SK-N-SH (cell line): ENCODE measurements at regions not wholly inside any gene's neighbourhood (a gene's known extent, or its start where the extent isn't known, plus 50 kb on each side); places are given as distances from the start of the nearest gene placed in this dataset.

Source experiments
- CTCF ChIA-PET: fragments of 300-600, 350-600 bp; formaldehyde crosslinking; extraction: SDS; loops from one replicate; lab custom pipeline; 2021; lab: Yijun Ruan, JAX
- POLR2A ChIA-PET: fragments of 350-600 bp; sonication (Branson Sonifier 250); formaldehyde crosslinking; extraction: SDS; loops from one replicate; lab custom pipeline; 2020; ENCODE audit warnings: antibody characterized with exemption, inconsistent platforms; lab: Yijun Ruan, JAX
- DNase-seq: peaks from one replicate; pipeline ENCODE4 v3.0.0; 2012
- H2AFZ ChIP-seq: fragments of 200-600 bp; sonication (generic); 2 replicates; pipeline ENCODE4 v1.8.1; 2016; ENCODE audit warnings: antibody characterized with exemption, mild to moderate bottlenecking, low read depth
- H3F3A ChIP-seq: fragments of 200-600 bp; sonication (generic); replicated peaks from 2 replicates; pipeline ENCODE3; 2016; ENCODE audit warnings: antibody characterized with exemption, mild to moderate bottlenecking; ENCODE audit not compliant: insufficient read depth
- H3K27ac ChIP-seq, 2 experiments: fragments of 200-500 bp in 1 of 2; fragments of 200-600 bp in 1 of 2; sonication (Bioruptor generic) in 1 of 2; sonication (generic), shearing (Covaris generic) in 1 of 2; 2 replicates each; pipeline versions ENCODE4 v1.5.1 to v1.6.1; 2014 to 2016; ENCODE audit warnings: low read depth in 2 of 2, inconsistent platforms in 1 of 2, low read length in 1 of 2, mild to moderate bottlenecking in 1 of 2, mixed read lengths in 1 of 2
- H3K27me3 ChIP-seq: fragments of 200-600 bp; sonication (generic), shearing (Covaris generic); 2 replicates; pipeline ENCODE4 v1.6.1; 2016; ENCODE audit warnings: mixed run types; ENCODE audit not compliant: insufficient read depth
- H3K36me3 ChIP-seq, 2 experiments: fragments of 200-500 bp in 1 of 2; fragments of 200-600 bp in 1 of 2; sonication (Bioruptor generic) in 1 of 2; sonication (generic) in 1 of 2; replicated peaks in 1 of 2; 2 replicates each; pipeline versions ENCODE3 to v1.5.1; 2014 to 2016; ENCODE audit warnings: low read length in 1 of 2, mild to moderate bottlenecking in 1 of 2; ENCODE audit not compliant: insufficient read depth in 2 of 2, control insufficient read depth in 1 of 2
- H3K4me1 ChIP-seq, 2 experiments: fragments of 200-500 bp in 1 of 2; fragments of 200-600 bp in 1 of 2; sonication (Bioruptor generic) in 1 of 2; sonication (generic), shearing (Covaris generic) in 1 of 2; 2 replicates each; pipeline versions ENCODE4 v1.5.1 to v1.6.1; 2014 to 2016; ENCODE audit warnings: low read depth in 1 of 2, low read length in 1 of 2, mixed run types in 1 of 2; ENCODE audit not compliant: insufficient read depth in 2 of 2, control insufficient read depth in 1 of 2
- H3K4me2 ChIP-seq: fragments of 200-600 bp; sonication (generic), shearing (Covaris generic); 2 replicates; pipeline ENCODE4 v1.6.1; 2017; ENCODE audit warnings: mixed run types
- H3K4me3 ChIP-seq, 2 experiments: fragments of 200-500 bp in 1 of 2; fragments of 200-600 bp in 1 of 2; sonication (Bioruptor generic) in 1 of 2; sonication (generic), shearing (Covaris generic) in 1 of 2; 2 replicates each; pipeline versions ENCODE4 v1.5.1 to v1.8.1; 2014 to 2016; ENCODE audit warnings: low read depth in 2 of 2, inconsistent platforms in 1 of 2, low read length in 1 of 2, mild to moderate bottlenecking in 1 of 2, mixed read lengths in 1 of 2, moderate library complexity in 1 of 2
- H3K79me2 ChIP-seq: fragments of 200-600 bp; sonication (generic); 2 replicates; pipeline ENCODE4 v1.8.1; 2017; ENCODE audit warnings: mild to moderate bottlenecking; ENCODE audit not compliant: insufficient read depth
- H3K9ac ChIP-seq: fragments of 200-600 bp; sonication (generic); 2 replicates; pipeline ENCODE4 v1.6.1; 2017; ENCODE audit warnings: mixed run types
- H3K9me2 ChIP-seq: fragments of 200-600 bp; sonication (generic); 2 replicates; pipeline ENCODE4 v1.6.1; 2017; ENCODE audit warnings: mixed run types
- H3K9me3 ChIP-seq: fragments of 200-600 bp; sonication (generic); 2 replicates; pipeline ENCODE4 v1.6.1; 2017; ENCODE audit warnings: mixed run types, mild to moderate bottlenecking, moderate library complexity
- H4K20me1 ChIP-seq: fragments of 200-600 bp; sonication (generic); 2 replicates; pipeline ENCODE4 v1.6.1; 2017; ENCODE audit warnings: mild to moderate bottlenecking, mixed run types; ENCODE audit not compliant: insufficient read depth
- CHD2 ChIP-seq: fragments of 150-350 bp; IDR thresholded peaks from 2 replicates; pipeline ENCODE4 v1.6.1; 2018; ENCODE audit warnings: low read length; ENCODE audit not compliant: partially characterized antibody
- EP300 ChIP-seq, 2 experiments: IDR thresholded peaks; 2 replicates each; pipeline versions ENCODE4 v1.4.0 to v1.6.1; 2012; ENCODE audit warnings: borderline replicate concordance in 1 of 2, low read depth in 1 of 2, low read length in 1 of 2
- FOSL2 ChIP-seq: IDR thresholded peaks from 2 replicates; pipeline ENCODE4 v1.4.0; 2012; ENCODE audit warnings: low read depth, mild to moderate bottlenecking, moderate library complexity, borderline replicate concordance
- FOXJ3 ChIP-seq: sonication (generic); formaldehyde crosslinking; IDR thresholded peaks from 2 replicates; pipeline ENCODE4 v1.5.1; 2020; ENCODE audit warnings: mild to moderate bottlenecking, missing genetic modification reagents
- GABPA ChIP-seq: IDR thresholded peaks from 2 replicates; pipeline ENCODE4 v1.4.0; 2012; ENCODE audit warnings: low read depth, mild to moderate bottlenecking
- MEF2A ChIP-seq: IDR thresholded peaks from 2 replicates; pipeline ENCODE4 v1.4.0; 2012; ENCODE audit warnings: low read depth, borderline replicate concordance
- MXI1 ChIP-seq: IDR thresholded peaks from 2 replicates; pipeline ENCODE4 v1.6.1; 2012; ENCODE audit warnings: mild to moderate bottlenecking, low read depth, low read length, improper control_type of control experiment
- NFIC ChIP-seq: IDR thresholded peaks from 2 replicates; pipeline ENCODE4 v1.4.0; 2012; ENCODE audit warnings: borderline replicate concordance
- RCOR1 ChIP-seq: fragments of 150-350 bp; IDR thresholded peaks from 2 replicates; pipeline ENCODE4 v1.6.1; 2017; ENCODE audit warnings: antibody characterized with exemption, low read length
- RFX5 ChIP-seq: IDR thresholded peaks from 2 replicates; pipeline ENCODE4 v1.6.1; 2012; ENCODE audit warnings: mild to moderate bottlenecking, improper control_type of control experiment, low read length
- RXRA ChIP-seq: IDR thresholded peaks from 2 replicates; pipeline ENCODE4 v1.4.0; 2012; ENCODE audit warnings: low read depth, mild to moderate bottlenecking, borderline replicate concordance
- SIN3A ChIP-seq: IDR thresholded peaks from 2 replicates; pipeline ENCODE4 v1.6.1; 2012; ENCODE audit warnings: low read depth, mild to moderate bottlenecking, low read length, moderate library complexity, borderline replicate concordance
- SMC3 ChIP-seq: IDR thresholded peaks from 2 replicates; pipeline ENCODE4 v1.6.1; 2012; ENCODE audit warnings: low read depth, low read length, improper control_type of control experiment
- TEAD4 ChIP-seq: IDR thresholded peaks from 2 replicates; pipeline ENCODE4 v1.4.0; 2012; ENCODE audit warnings: mild to moderate bottlenecking, borderline replicate concordance; ENCODE audit not compliant: insufficient read depth
- WGBS: methylation state at CpG from one replicate; pipeline ENCODE4 v1.1.6; 2017; ENCODE audit warnings: low lambda C conversion rate; 5-methylcytosine and 5-hydroxymethylcytosine counted together
- TF ChIP-seq, protein P1 (sequence below): fragments of 200-600 bp; sonication (generic); IDR thresholded peaks from 2 replicates; pipeline ENCODE4 v1.6.1; 2017; ENCODE audit warnings: antibody characterized with exemption, mild to moderate bottlenecking, moderate library complexity
- TF ChIP-seq, protein P2 (sequence below): fragments of 150-350 bp; IDR thresholded peaks from 2 replicates; pipeline ENCODE4 v1.6.1; 2017; ENCODE audit warnings: antibody characterized with exemption, low read length, low read depth, borderline replicate concordance
- TF ChIP-seq, protein P3 (sequence below): IDR thresholded peaks from 2 replicates; pipeline ENCODE4 v1.4.0; 2012; ENCODE audit warnings: low read depth, borderline replicate concordance
- TF ChIP-seq, protein P4 (sequence below): IDR thresholded peaks from 2 replicates; pipeline ENCODE4; 2012
- TF ChIP-seq, protein P5 (sequence below): IDR thresholded peaks from 2 replicates; pipeline ENCODE4 v1.4.0; 2012; ENCODE audit warnings: low read depth
- TF ChIP-seq, protein P6 (sequence below): fragments of 150-350 bp; IDR thresholded peaks from 2 replicates; pipeline ENCODE4 v1.6.1; 2016; ENCODE audit warnings: mild to moderate bottlenecking, low read depth, low read length

DNA sequence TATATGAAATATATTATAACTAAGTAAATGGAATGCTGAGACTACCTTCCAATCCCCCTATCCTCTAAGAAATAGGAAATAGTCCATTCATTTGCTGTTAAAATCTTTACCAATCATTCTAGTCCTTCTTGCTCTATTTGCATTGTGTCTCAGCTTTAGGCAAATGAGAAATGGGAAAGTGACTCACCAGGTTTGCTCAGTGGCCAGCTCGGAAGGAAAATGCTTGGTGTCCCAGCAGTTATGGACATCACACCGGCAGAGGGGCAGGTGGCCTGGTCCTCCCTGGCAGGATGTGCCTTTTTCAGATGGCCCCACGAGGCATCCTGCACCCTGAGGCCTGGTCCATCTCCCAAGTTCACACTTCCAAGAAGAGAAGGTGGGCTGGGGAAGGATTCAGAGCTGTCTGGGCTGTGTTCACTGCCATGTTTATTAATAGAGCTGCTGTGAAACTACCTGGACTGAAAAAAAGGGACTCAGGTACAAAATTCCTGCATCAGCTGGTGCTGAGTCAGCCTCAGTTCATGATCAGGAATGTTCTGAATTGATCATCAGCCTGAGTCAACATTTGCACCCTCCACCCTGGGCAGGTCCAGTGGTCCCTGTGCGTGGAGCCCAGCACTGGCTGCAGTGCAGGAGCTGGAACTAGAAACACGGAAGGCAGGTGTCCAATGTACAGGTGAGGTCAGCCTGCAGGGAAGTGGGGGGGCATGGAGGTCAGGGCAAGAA is 60.1 kb upstream of the ARL4C start:
- no peaks in the 10 kb centered on the region for H3F3A ChIP-seq
- H3K27ac ChIP-seq = no peak overlapping the region
- H3K4me2 ChIP-seq = no peak overlapping the region
- H3K9me2 ChIP-seq = no peaks in the 10 kb centered on the region
- H2AFZ ChIP-seq = no peak overlapping the region
- no peak for DNase-seq
- POLR2A ChIA-PET = no interaction called here
- CTCF ChIA-PET = interaction anchor here (0.9 to 3.6 kb wide), 6 partner anchors 8 to 560 kb away, joined by 3 to 16 read pairs (median 6); no protein-coding TSS in a partner anchor
- H4K20me1 ChIP-seq = no peaks in the 10 kb centered on the region
- H3K36me3 ChIP-seq = no peaks in the 10 kb centered on the region
- H3K79me2 ChIP-seq = no peaks in the 10 kb centered on the region
- peaks cover 0 to 5% of the 10 kb centered on the region in 2 experiments; a peak in 1 of 4 replicates for H3K4me1 ChIP-seq
- H3K9me3 ChIP-seq = no peaks in the 10 kb centered on the region
- TF ChIP-seq TEAD4 (no peak), FOSL2 (no peak), RXRA (no peak), EP300 (IDR thresholded peaks at IDR 0.05; ENCODE audit: borderline replicate concordance in 1 of 2, low read depth in 1 of 2, low read length in 1 of 2) (no peak), CHD2 (no peak), RCOR1 (no peak), RFX5 (no peak), GABPA (no peak), SMC3 (no peak), MXI1 (no peak), NFIC (no peak), MEF2A (no peak), FOXJ3 (CRISPR knock-in tag) (no peak), SIN3A (no peak)
- TF ChIP-seq, protein P1, sequence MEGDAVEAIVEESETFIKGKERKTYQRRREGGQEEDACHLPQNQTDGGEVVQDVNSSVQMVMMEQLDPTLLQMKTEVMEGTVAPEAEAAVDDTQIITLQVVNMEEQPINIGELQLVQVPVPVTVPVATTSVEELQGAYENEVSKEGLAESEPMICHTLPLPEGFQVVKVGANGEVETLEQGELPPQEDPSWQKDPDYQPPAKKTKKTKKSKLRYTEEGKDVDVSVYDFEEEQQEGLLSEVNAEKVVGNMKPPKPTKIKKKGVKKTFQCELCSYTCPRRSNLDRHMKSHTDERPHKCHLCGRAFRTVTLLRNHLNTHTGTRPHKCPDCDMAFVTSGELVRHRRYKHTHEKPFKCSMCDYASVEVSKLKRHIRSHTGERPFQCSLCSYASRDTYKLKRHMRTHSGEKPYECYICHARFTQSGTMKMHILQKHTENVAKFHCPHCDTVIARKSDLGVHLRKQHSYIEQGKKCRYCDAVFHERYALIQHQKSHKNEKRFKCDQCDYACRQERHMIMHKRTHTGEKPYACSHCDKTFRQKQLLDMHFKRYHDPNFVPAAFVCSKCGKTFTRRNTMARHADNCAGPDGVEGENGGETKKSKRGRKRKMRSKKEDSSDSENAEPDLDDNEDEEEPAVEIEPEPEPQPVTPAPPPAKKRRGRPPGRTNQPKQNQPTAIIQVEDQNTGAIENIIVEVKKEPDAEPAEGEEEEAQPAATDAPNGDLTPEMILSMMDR = no peak
- TF ChIP-seq, protein P2, sequence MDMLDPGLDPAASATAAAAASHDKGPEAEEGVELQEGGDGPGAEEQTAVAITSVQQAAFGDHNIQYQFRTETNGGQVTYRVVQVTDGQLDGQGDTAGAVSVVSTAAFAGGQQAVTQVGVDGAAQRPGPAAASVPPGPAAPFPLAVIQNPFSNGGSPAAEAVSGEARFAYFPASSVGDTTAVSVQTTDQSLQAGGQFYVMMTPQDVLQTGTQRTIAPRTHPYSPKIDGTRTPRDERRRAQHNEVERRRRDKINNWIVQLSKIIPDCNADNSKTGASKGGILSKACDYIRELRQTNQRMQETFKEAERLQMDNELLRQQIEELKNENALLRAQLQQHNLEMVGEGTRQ = no peak
- TF ChIP-seq, protein P3, sequence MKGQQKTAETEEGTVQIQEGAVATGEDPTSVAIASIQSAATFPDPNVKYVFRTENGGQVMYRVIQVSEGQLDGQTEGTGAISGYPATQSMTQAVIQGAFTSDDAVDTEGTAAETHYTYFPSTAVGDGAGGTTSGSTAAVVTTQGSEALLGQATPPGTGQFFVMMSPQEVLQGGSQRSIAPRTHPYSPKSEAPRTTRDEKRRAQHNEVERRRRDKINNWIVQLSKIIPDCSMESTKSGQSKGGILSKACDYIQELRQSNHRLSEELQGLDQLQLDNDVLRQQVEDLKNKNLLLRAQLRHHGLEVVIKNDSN = no peak
- TF ChIP-seq, protein P4, sequence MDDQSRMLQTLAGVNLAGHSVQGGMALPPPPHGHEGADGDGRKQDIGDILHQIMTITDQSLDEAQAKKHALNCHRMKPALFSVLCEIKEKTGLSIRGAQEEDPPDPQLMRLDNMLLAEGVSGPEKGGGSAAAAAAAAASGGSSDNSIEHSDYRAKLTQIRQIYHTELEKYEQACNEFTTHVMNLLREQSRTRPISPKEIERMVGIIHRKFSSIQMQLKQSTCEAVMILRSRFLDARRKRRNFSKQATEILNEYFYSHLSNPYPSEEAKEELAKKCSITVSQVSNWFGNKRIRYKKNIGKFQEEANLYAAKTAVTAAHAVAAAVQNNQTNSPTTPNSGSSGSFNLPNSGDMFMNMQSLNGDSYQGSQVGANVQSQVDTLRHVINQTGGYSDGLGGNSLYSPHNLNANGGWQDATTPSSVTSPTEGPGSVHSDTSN = no peak
- TF ChIP-seq, protein P5, sequence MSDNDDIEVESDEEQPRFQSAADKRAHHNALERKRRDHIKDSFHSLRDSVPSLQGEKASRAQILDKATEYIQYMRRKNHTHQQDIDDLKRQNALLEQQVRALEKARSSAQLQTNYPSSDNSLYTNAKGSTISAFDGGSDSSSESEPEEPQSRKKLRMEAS = no peak
- TF ChIP-seq, protein P6, sequence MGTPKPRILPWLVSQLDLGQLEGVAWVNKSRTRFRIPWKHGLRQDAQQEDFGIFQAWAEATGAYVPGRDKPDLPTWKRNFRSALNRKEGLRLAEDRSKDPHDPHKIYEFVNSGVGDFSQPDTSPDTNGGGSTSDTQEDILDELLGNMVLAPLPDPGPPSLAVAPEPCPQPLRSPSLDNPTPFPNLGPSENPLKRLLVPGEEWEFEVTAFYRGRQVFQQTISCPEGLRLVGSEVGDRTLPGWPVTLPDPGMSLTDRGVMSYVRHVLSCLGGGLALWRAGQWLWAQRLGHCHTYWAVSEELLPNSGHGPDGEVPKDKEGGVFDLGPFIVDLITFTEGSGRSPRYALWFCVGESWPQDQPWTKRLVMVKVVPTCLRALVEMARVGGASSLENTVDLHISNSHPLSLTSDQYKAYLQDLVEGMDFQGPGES = no peak
- no peak overlapping the region for H3K4me3 ChIP-seq
- 66% methylated on average over 4 of the region's 5 CpGs for WGBS
- no peak overlapping the region for H3K9ac ChIP-seq
- H3K27me3 ChIP-seq = no peaks in the 10 kb centered on the region
